WI38 (cell line): ENCODE measurements at regions not wholly inside any gene's neighbourhood (a gene's known extent, or its start where the extent isn't known, plus 50 kb on each side); places are given as distances from the start of the nearest gene placed in this dataset.
"Not testable (repeated sequence)": the region's sequence is repeated elsewhere in the genome, so short reads cannot be mapped to it uniquely, and the experiment has no call there.

Experiments used
- H3K4me3 ChIP-seq: 2 replicates; pipeline ENCODE4 v1.5.1; 2011; ENCODE audit warnings: low read depth, mild to moderate bottlenecking, control low read depth, low read length
- TF ChIP-seq, protein P1 (sequence below): IDR thresholded peaks from 2 replicates; pipeline ENCODE4 v1.5.1; 2012; ENCODE audit warnings: low read depth, mild to moderate bottlenecking, control low read depth, low read length

DNA sequence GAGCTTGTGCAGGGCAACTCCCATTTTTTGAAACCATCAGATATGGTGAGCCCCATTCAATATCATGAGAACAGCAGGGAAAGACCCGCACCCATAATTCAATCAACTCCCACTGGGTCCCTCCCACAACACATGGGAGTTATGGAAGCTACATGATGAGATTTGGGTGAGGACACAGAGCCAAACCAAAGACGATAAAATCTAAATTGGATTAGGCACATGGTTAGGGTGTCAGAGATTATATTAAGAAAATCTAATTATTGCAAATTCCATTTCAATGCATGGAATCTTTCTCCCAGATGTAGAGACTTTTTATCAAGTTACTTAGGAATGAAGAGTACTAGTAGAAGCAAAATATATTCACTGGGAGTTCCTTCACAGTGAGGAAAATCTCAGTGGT lies 324.9 kb downstream of the JRKL start:
- no peak overlapping the region for H3K4me3 ChIP-seq
- TF ChIP-seq, protein P1, sequence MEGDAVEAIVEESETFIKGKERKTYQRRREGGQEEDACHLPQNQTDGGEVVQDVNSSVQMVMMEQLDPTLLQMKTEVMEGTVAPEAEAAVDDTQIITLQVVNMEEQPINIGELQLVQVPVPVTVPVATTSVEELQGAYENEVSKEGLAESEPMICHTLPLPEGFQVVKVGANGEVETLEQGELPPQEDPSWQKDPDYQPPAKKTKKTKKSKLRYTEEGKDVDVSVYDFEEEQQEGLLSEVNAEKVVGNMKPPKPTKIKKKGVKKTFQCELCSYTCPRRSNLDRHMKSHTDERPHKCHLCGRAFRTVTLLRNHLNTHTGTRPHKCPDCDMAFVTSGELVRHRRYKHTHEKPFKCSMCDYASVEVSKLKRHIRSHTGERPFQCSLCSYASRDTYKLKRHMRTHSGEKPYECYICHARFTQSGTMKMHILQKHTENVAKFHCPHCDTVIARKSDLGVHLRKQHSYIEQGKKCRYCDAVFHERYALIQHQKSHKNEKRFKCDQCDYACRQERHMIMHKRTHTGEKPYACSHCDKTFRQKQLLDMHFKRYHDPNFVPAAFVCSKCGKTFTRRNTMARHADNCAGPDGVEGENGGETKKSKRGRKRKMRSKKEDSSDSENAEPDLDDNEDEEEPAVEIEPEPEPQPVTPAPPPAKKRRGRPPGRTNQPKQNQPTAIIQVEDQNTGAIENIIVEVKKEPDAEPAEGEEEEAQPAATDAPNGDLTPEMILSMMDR: no peak

DNA sequence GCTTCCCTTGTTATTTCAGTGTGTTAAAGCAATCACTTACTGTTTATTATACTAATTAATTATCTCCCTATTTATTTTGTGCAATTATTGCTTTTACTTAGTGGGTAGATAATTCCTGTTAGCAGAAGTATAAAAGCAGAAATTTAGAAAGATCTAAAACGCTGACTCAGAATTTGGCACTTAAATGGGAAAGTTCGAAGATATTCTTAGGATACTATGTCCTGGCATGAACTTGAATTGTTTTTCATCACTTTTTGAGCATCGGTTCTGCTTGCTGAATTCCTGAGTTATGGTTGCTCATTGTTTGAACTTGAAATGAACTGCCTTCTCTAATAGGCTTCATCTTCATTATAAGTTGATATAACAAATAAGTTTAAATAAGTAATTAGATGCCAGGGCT lies 325.4 kb downstream of the JRKL start:
- TF ChIP-seq, protein P1: no peak
- H3K4me3 ChIP-seq: no peak overlapping the region

DNA sequence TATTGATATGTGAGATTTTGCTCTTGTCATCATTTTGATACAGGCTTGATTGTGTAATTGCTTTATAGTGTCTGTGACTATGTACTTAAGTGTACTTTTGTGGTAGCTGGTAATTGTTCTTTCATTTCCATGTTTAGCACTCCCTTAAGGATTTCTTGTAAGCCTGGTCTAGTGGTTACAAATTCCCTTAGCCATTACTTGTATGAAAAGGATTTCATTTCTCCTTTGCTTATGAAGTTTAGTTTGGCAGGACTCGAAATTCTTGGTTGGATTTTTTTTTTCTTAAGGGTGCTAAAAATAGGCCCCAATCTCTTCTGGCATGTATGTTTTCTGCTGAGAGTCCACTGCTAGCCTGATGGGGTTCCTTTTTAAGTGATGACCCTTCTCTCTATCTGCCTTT lies 346.8 kb downstream of the JRKL start:
- no peak overlapping the region for H3K4me3 ChIP-seq
- TF ChIP-seq, protein P1: no peak

DNA sequence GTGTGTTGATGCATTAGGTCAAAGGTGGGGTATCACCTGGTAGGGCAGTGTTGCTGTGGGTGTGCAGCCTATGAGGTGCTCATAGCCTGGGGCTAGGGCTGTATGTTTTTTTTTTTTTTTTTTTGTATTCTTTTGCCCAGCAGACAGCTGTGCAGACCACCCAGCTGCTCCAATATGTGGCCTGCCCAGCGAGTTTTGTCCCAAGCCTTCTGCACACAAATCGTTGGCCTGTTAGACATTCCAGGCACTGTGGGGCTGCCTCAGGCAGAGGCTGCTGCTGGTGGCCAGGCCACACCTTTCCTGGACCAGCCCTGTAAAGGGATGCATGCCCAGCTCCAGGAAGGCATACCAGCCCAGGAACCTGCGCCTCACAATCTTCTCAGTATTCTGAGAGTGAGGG lies 348.5 kb downstream of the JRKL start:
- TF ChIP-seq, protein P1: no peak
- no peak overlapping the region for H3K4me3 ChIP-seq

DNA sequence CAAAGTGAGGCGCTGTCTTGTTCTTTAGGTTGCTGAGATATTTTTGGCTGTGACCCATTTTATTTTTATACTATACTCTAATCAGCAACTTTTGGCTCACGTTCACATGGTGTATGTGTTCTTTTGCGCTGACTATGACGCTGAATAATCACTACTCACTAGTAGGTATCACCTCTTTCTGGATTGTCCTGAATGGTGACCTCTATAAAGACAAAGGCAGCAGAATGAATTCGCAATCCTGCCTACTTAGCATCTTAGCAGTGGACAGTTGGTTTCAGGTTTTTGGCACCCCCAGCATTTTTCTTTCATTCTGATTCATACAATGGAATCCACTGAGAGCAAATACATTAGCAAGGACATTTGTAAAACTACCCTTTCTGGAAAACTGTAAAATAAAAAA lies 351.3 kb downstream of the JRKL start:
- no peak overlapping the region for H3K4me3 ChIP-seq
- TF ChIP-seq, protein P1: no peak

DNA sequence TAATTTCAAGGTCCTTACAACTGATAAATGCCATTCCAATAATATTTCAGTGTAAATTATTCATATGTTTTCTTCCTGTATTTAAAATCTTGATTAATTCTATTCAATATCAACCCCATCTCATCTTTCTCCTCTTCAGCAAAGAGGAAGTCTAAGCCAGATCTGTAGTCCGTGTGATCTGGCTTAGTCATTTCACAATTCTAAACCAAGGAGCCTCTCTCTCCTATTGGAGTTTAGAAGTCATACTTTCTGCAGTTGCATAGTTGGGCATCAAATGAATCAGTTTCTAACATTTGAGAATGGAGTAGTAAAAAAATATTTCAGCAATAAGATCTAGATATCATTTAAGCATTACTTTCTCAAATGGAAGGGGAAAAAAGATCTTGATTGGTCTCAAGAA lies 354.9 kb downstream of the JRKL start:
- TF ChIP-seq, protein P1: no peak

DNA sequence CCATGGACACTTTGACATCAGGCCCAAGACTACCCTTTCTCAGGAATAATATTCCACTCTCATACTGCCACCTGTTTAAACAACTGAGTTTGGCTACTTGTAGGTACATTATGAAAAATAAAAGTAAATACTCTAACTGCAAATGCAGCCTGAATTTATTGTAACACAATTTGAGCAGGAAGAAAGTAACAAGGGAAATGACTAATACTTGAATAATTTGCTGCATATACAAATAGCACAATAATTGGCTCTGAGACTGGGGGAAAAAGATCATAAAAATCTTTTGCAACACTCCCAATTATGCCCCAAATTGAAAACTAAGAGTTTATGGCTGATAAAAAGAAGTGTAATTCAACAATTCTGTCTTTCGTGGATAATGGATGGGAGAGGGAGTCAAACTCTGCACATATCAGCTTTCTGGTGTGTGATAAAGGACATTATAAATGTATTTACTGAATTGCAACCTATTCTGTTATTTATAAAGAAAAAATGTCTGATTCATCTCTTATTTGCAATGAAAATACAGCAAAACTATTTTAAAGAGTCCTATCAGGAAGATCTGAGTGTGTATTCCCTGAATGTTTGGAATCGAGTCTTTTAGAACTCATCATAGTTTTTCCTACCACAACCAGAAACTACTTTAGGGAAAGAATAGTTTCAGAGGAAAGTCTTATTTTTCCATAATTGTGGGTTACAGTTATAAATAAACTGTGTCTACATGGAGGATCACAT lies 359.0 kb downstream of the JRKL start:
- H3K4me3 ChIP-seq: peak overlapping the region; percentile 25
- TF ChIP-seq, protein P1: no peak

More for the DNA sequence above, 354.9 kb downstream of the JRKL start:
- H3K4me3 ChIP-seq: no peak overlapping the region

DNA sequence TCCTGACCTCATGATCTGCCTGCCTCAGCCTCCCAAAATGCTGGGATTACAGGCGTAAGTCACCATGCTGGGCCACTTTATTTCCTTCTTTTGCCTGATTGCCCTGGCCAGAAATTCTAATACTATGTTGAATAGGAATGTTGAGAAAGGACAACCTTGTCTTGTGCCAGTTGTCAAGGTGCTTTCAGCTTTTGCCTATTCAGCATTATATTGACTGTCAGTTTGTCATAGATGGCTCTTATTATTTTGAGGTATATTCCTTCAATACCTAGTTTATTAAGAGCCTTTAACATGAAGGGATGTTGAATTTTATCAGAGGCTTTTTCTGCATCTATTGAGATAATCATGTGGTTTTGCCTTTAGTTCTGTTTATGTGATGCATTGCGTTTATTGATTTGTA lies 362.0 kb downstream of the JRKL start:
- not testable (repeated sequence) for H3K4me3 ChIP-seq
